SIG-M5 treated with dmso at 0.1 percent for 504 hours (cell line): ENCODE measurements at regions not wholly inside any gene's neighbourhood (a gene's known extent, or its start where the extent isn't known, plus 50 kb on each side); places are given as distances from the start of the nearest gene placed in this dataset.

Experiments
- DNase-seq: peaks from one replicate; lab custom pipeline; 2025; ENCODE audit not compliant: unreplicated experiment; lab: John Stamatoyannopoulos, UW

GRCh38 chr1:22241811-22242210 lies 98.9 kb upstream of the WNT4 start:
- no peak for DNase-seq

- DNase-seq, result no peak
These were observed 102.3 kb upstream of the WNT4 start for GRCh38 chr1:22245100-22245650.

DNA sequence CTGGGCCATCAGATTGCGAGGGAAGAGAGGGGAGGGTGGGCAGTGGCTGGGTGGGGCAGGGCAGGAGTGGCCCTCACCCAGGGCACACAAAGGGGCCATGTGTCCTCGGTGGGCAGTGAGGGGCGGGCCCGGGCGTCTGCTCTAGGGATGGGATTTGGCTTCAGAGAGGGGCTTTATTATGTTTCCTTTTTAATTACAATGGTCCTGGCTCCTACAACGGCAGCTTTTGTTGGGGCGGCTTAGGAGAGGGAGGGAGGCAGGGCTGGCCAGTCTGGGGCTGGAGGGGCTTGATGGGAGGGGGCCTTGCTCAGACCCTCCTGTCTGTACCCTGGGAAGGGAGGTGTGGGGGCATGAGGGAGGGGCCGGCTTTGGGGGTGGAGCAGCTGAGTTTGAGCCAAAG lies 102.8 kb upstream of the WNT4 start:
- no peak for DNase-seq

DNA sequence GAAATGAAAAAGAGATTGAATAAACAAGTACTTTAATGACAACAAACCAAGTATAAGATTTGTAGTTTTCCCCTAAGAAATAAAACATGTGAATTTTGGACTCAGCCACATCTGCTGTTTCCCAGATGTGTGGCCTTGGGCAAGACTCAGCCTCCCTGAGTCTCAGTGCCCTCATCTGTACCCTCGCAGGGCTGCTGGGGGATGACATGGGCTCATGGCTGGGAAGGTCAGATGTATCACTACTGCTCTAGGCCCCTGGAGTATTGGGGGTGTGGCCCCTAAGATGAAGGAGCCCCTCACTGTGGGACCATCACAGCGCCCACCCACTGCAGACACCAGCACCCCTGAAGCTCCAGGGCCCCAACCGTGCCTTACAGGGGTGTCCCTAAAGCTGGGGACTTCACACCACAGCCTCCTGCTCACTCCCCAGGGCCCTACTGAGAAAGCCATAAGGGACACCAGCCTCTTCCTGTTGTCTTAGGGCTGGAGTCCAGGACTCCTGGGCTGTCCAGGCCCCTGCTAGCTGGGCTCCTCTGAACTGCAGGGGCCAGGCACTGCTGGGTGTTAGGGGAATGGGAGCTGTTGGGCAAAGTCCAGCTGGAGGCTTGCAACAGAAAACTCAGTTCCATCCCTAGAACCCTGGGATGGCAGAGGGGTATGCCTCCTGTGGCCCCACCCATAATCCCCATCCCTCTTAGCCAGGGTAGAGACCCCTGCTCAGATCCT lies 104.0 kb upstream of the WNT4 start:
- DNase-seq, result no peak

GRCh38 chr1:22247527-22248245 lies 104.8 kb upstream of the WNT4 start:
- DNase-seq, result no peak

DNA sequence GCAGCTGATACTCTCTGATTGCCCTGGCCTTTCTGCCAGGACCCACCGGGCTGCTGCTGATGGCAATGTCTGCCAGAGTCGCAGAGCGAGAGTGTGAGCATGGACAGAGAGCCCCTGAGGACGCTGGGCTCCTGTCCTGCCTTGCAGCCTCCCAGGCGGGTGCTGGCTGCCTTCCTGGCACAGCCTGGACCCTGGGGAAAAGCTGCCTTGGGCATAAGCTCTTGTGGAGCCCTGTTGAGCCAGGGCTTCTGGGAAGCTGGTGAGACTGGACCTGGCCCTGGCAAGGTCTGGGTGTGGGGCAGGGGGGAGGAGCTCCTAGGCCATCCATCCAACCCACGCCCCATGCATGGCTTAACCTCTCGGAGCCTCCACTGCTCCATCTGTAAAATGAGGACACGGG lies 105.8 kb upstream of the WNT4 start:
- no peak for DNase-seq

- DNase-seq, result no peak
These were observed 107.2 kb upstream of the WNT4 start for GRCh38 chr1:22249928-22250680.

- DNase-seq, result no peak
These were observed 107.8 kb upstream of the WNT4 start for GRCh38 chr1:22250724-22251123.

- no peak for DNase-seq
These were observed 109.4 kb upstream of the WNT4 start for GRCh38 chr1:22252251-22252650.

GRCh38 chr1:22253012-22253790 lies 110.3 kb upstream of the WNT4 start:
- no peak for DNase-seq

GRCh38 chr1:22254756-22255155 lies 111.9 kb upstream of the WNT4 start:
- DNase-seq, result no peak

GRCh38 chr1:22255341-22256212 lies 112.7 kb upstream of the WNT4 start:
- DNase-seq, result no peak

DNA sequence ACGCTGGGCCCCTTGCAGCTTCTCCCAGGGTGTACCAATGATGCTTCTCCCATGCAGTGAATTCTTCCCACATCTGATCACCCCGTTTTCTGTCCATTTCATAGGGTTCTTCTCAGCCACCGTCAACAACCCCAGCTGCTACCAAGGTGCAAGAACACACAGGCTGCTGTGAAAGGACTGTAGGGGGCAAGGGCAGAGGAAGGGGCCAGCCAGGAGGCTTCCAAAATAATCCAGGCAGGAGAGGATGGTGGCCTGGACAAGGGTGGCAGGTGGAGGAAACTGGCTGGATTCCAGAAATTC lies 113.3 kb upstream of the WNT4 start:
- no peak for DNase-seq

GRCh38 chr1:22257290-22258275 lies 114.7 kb upstream of the WNT4 start:
- DNase-seq, result no peak

DNA sequence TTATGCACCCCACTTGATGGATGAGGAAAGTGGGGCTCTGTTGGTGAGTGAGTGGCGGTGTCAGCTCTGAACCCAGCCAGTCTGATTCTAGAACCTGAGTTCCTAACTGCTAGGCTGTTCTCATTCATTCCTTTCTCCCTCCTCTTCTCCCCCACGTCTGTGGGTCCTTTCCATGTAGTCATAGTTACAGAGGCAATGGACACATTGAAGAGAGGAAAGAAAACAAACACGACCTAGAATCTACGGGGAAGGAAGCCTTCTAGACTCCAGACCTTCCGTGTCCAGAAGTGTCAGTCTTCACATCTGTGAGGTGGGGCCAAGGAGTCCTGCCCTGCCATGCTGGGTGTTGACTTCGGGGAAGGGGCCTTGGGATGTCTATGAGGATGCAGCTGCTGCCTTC lies 115.8 kb upstream of the WNT4 start:
- DNase-seq, result no peak

- DNase-seq, result no peak
These were observed 116.8 kb upstream of the WNT4 start for GRCh38 chr1:22259551-22260282.

- DNase-seq, result no peak
These were observed 118.0 kb upstream of the WNT4 start for GRCh38 chr1:22260860-22261432.

- DNase-seq, result no peak
These were observed 118.7 kb upstream of the WNT4 start for GRCh38 chr1:22261580-22261979.
